ENCODE measurements at regions not wholly inside any gene's neighbourhood (a gene's known extent, or its start where the extent isn't known, plus 50 kb on each side); places are given as distances from the start of the nearest gene placed in this dataset.

DNA sequence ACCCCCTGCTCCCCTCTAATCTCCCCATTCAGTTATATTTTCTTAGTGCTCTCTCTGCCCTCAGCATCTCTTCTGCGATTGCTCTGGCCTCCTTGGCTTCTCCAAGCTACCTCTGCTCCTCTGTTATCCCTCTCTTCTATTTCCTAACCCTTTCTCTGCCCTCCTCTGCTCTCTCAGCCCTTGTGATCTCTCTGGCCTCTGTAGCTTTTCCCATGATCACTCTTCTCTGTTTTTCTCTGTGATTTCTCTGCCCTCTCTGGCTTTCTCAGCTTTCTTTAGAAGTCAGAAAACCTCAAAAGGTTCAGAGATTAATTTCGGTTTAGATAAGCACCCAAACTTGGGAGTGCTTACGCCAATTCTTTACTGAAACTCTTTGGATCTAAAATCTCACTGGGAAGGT lies 795.0 kb downstream of the DIAPH3 start:
- Histone ChIP-seq H3K9ac (ENCODE audit: low read depth, low read length, poor library complexity, severe bottlenecking) (no peak overlapping the region), H3K36me3 (ENCODE audit: insufficient read depth, low read length) (no peaks in the 10 kb centered on the region), H3K4me2 (ENCODE audit: low read depth, low read length, poor library complexity, severe bottlenecking) (no peak overlapping the region), H3K27me3 (ENCODE audit: insufficient read depth, low read length, poor library complexity, severe bottlenecking) (no peaks in the 10 kb centered on the region), H3K79me2 (ENCODE audit: insufficient read depth, low read length) (no peaks in the 10 kb centered on the region), H3K9me2 (replicated peaks; ENCODE audit: low read depth, low read length) (no peaks in the 10 kb centered on the region), H3K4me1 (ENCODE audit: insufficient read depth, low read length, poor library complexity, severe bottlenecking) (peaks cover 3% of the 10 kb centered on the region), H3K4me3 (ENCODE audit: low read length, poor library complexity, severe bottlenecking) (no peak overlapping the region), H3F3A (ENCODE audit: low read depth) (no peaks in the 10 kb centered on the region), H3K9me3 (ENCODE audit: insufficient read depth, low read depth, low read length) (no peaks in the 10 kb centered on the region), H4K20me1 (ENCODE audit: insufficient read depth, low read length, poor library complexity, severe bottlenecking) (no peaks in the 10 kb centered on the region), H2AFZ (ENCODE audit: low read length) (peak overlapping the region; percentile 45; the same call in 1 of the 2 replicates)
- TF ChIP-seq, protein P1, sequence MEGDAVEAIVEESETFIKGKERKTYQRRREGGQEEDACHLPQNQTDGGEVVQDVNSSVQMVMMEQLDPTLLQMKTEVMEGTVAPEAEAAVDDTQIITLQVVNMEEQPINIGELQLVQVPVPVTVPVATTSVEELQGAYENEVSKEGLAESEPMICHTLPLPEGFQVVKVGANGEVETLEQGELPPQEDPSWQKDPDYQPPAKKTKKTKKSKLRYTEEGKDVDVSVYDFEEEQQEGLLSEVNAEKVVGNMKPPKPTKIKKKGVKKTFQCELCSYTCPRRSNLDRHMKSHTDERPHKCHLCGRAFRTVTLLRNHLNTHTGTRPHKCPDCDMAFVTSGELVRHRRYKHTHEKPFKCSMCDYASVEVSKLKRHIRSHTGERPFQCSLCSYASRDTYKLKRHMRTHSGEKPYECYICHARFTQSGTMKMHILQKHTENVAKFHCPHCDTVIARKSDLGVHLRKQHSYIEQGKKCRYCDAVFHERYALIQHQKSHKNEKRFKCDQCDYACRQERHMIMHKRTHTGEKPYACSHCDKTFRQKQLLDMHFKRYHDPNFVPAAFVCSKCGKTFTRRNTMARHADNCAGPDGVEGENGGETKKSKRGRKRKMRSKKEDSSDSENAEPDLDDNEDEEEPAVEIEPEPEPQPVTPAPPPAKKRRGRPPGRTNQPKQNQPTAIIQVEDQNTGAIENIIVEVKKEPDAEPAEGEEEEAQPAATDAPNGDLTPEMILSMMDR (conservative IDR thresholded peaks at IDR 0.05; ENCODE audit: low read length): no peak
- no peak for TF ChIP-seq EZH2phosphoT487 (IDR thresholded peaks at IDR 0.05; ENCODE audit: borderline replicate concordance)

DNA sequence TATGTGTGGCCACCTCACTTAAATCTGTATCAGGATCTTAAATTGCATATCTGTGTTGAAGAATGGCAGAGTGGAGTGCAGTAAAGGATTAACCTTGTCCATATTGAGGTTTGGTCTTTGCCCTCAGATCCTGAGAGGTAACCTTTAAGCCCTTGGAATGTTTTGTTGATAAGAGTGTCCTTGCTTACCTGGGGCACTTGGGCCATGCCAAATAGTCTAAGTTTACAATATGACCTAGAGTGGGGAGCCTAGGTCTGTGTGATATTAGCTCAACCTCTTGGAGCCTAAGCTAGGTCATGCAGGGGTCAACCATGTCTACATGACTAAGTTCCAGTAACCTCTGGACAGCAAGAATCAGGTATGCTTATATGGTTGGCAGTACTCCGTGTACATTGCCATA lies 792.5 kb downstream of the DIAPH3 start:
- no peak overlapping the region for H3K9ac ChIP-seq (ENCODE audit: low read depth, low read length, poor library complexity, severe bottlenecking)
- H3K4me1 ChIP-seq (ENCODE audit: insufficient read depth, low read length, poor library complexity, severe bottlenecking): no peaks in the 10 kb centered on the region
- H3K4me3 ChIP-seq (ENCODE audit: low read length, poor library complexity, severe bottlenecking): no peak overlapping the region
- H3K27me3 ChIP-seq (ENCODE audit: insufficient read depth, low read length, poor library complexity, severe bottlenecking): no peaks in the 10 kb centered on the region
- H3K4me2 ChIP-seq (ENCODE audit: low read depth, low read length, poor library complexity, severe bottlenecking): no peak overlapping the region
- no peak for TF ChIP-seq EZH2phosphoT487 (IDR thresholded peaks at IDR 0.05; ENCODE audit: borderline replicate concordance)
- TF ChIP-seq, protein P1 (conservative IDR thresholded peaks at IDR 0.05; ENCODE audit: low read length): no peak
- no peak overlapping the region for H2AFZ ChIP-seq (ENCODE audit: low read length)
- H3K9me2 ChIP-seq (replicated peaks; ENCODE audit: low read depth, low read length): no peaks in the 10 kb centered on the region
- no peaks in the 10 kb centered on the region for H3F3A ChIP-seq (ENCODE audit: low read depth)
- H3K79me2 ChIP-seq (ENCODE audit: insufficient read depth, low read length): no peaks in the 10 kb centered on the region
- H3K36me3 ChIP-seq (ENCODE audit: insufficient read depth, low read length): no peaks in the 10 kb centered on the region
- H3K9me3 ChIP-seq (ENCODE audit: insufficient read depth, low read depth, low read length): no peaks in the 10 kb centered on the region
- H4K20me1 ChIP-seq (ENCODE audit: insufficient read depth, low read length, poor library complexity, severe bottlenecking): no peaks in the 10 kb centered on the region

DNA sequence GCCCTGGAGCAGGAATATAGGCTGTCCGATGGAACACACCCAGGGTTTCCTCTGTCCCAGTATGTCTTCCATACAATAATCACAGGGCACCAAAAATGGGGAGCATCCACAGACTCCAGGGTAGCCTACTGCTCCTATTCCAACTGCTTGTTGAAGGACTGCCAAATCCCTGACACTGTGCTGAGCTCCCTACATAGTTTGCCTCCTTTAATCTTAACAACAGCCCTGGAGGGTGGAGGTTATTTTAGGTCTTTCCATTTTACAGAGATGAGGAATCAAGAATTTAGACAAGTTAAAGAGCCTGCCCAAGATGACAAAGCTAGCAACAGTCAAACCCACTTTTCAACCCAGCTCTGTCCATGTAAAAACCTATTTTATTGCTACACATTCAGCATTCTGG lies 790.4 kb downstream of the DIAPH3 start:
- no peaks in the 10 kb centered on the region for H4K20me1 ChIP-seq (ENCODE audit: insufficient read depth, low read length, poor library complexity, severe bottlenecking)
- H3K4me1 ChIP-seq (ENCODE audit: insufficient read depth, low read length, poor library complexity, severe bottlenecking): no peaks in the 10 kb centered on the region
- H2AFZ ChIP-seq (ENCODE audit: low read length): no peak overlapping the region
- no peaks in the 10 kb centered on the region for H3K9me3 ChIP-seq (ENCODE audit: insufficient read depth, low read depth, low read length)
- TF ChIP-seq, protein P1 (conservative IDR thresholded peaks at IDR 0.05; ENCODE audit: low read length): no peak
- no peak for TF ChIP-seq EZH2phosphoT487 (IDR thresholded peaks at IDR 0.05; ENCODE audit: borderline replicate concordance)
- no peak overlapping the region for H3K4me3 ChIP-seq (ENCODE audit: low read length, poor library complexity, severe bottlenecking)
- H3K27me3 ChIP-seq (ENCODE audit: insufficient read depth, low read length, poor library complexity, severe bottlenecking): no peaks in the 10 kb centered on the region
- no peaks in the 10 kb centered on the region for H3K9me2 ChIP-seq (replicated peaks; ENCODE audit: low read depth, low read length)
- H3K4me2 ChIP-seq (ENCODE audit: low read depth, low read length, poor library complexity, severe bottlenecking): no peak overlapping the region
- no peak overlapping the region for H3K9ac ChIP-seq (ENCODE audit: low read depth, low read length, poor library complexity, severe bottlenecking)
- no peaks in the 10 kb centered on the region for H3K79me2 ChIP-seq (ENCODE audit: insufficient read depth, low read length)
- no peaks in the 10 kb centered on the region for H3K36me3 ChIP-seq (ENCODE audit: insufficient read depth, low read length)
- no peaks in the 10 kb centered on the region for H3F3A ChIP-seq (ENCODE audit: low read depth)
